ENCODE measurements at regions not wholly inside any gene's neighbourhood (a gene's known extent, or its start where the extent isn't known, plus 50 kb on each side); places are given as distances from the start of the nearest gene placed in this dataset.
"Not testable (repeated sequence)": the region's sequence is repeated elsewhere in the genome, so short reads cannot be mapped to it uniquely, and the experiment has no call there.

DNA sequence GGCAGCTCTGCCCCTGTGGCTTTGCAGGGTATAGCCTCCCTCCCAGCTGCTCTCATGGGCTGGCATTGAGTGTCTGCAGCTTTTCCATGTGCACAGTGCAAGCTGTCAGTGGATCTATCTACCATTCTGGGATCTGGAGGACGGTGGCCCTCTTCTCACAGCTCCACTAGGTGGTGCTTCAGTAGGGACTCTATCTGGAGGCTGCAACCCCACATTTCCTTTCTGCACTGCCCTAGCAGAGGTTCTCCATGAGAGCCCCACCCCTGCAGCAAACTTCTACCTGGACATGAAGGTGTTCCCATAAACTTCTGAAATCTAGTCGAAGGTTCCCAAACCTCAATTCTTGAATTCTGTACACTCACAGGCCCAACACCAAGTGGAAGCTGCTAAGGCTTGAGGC, 292.5 kb downstream of the C11orf87 start:
- in situ Hi-C loops (cut with HindIII; ENCODE audit: low pct_unique_long_range_greater_than_20kb, low sequenced_read_pairs); DNase-seq (ENCODE audit: low read depth, low spot score): not testable (repeated sequence)

DNA sequence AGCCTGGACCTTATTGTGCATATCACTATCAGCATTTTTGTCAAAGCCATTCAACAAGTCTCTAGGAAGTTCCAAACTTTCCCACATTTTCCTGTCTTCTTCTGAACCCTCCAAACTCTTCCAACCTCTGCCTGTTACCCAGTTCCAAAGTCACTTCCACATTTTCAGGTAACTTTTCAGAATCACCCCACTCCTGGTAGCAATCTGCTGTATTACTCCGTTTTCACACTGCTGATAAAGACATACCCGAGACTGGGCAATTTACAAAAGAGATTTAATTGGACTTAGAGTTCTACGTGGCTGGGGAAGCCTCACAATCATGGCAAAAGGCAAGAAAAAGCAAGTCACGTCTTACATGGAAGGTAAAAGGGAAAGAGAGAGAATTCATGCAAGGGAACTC, 293.4 kb downstream of the C11orf87 start:
- in situ Hi-C loops (cut with HindIII; ENCODE audit: low pct_unique_long_range_greater_than_20kb, low sequenced_read_pairs); DNase-seq (ENCODE audit: low read depth, low spot score): not testable (repeated sequence)

DNA sequence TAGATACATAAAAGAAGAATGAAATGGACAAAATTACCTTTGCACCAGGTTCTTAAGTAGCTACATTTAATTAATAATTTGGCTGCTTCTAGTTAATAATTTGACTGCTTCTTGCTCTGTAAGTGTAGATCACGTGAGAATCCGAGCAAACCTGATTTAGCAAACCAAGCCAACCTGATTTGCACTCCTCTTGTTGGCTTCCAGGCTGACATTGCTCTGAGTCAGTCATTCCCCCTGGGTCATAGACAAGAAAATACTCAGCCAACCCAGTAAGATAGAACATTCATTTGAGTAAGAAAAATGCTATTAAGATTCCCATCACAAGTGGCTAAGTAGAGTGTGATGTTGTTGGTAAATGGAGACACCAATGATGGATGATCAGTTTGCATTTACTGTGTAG, 304.1 kb downstream of the C11orf87 start:
- no peak for DNase-seq (ENCODE audit: low read depth, low spot score)
- in situ Hi-C loops (cut with HindIII; ENCODE audit: low pct_unique_long_range_greater_than_20kb, low sequenced_read_pairs): no loop called here

DNA sequence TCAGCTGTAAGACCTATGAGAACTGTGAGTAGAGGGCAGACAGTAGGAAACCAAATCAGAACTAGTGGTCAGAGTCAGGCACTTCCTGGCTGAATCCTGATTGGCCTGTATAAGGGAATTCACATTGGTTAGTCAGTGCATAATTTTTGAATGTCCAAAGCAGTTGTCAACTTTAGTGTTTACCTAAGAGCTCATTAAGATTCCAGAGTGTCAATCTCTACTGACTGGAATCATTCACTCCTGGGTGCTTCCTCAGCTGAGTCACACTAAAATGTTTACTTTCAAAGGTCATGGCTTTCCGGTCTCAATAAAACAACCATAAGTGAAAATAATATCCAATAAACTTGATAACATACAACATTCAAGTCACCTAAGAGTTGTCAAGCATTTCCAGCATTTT, 306.1 kb downstream of the C11orf87 start:
- in situ Hi-C loops (cut with HindIII; ENCODE audit: low pct_unique_long_range_greater_than_20kb, low sequenced_read_pairs): no loop called here
- DNase-seq (ENCODE audit: low read depth, low spot score): no peak

DNA sequence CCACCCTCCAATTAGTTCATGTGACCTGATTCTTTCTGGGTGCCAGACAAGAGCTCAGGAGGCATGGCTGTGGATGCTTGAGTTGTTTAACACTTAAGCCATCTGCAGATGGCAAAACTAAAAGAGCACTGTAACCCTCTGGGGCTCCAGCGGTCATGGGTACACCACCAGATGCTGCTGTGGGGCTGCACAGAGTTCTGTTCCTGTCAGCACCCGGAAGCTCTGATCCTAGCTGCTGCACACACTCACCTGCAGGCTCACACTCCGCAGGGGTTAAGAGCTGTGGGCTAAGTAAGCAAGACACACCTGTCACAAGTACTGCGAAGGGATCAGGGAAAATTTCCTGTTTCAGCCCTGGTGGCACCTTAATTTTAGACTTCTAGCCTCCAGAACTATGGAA, 307.8 kb downstream of the C11orf87 start:
- no peak for DNase-seq (ENCODE audit: low read depth, low spot score)
- in situ Hi-C loops (cut with HindIII; ENCODE audit: low pct_unique_long_range_greater_than_20kb, low sequenced_read_pairs): no loop called here

DNA sequence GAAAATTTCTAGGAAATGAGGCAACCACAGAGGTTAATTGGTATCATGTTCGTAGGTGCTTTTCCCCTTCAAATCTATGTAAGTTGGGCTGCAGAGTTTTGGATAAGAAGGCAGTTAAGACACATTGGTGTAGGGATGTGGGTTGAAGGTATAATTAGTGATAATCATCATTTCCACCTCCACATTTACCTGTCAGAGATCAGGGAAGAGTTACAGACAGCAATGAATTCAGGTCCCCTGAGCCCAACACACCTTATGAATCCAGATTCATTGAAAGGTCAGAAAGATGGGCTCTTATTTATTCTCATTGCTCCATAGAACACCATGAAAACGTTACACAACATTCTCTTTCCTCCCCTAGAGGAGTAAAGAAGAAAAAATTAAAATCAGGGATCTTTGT, 308.7 kb downstream of the C11orf87 start:
- DNase-seq (ENCODE audit: low read depth, low spot score): no peak
- in situ Hi-C loops (cut with HindIII; ENCODE audit: low pct_unique_long_range_greater_than_20kb, low sequenced_read_pairs): no loop called here

DNA sequence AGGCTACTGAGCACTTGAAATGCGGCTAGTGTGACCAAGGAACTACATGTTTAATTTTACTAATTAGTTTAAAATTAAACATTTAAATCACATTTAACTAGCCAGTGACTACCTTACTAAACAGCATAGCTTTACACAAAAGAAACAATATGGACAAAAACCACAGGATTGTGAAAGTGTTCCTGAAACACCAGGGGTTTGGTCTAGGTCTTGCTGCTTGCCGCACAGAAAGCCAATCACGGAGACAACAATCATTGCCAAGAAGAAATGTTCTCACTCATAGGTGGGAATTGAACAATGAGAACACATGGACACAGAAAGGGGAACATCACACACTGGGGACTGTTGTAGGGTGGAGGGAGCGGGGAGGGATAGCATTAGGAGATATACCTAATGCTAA, 309.5 kb downstream of the C11orf87 start:
- in situ Hi-C loops (cut with HindIII; ENCODE audit: low pct_unique_long_range_greater_than_20kb, low sequenced_read_pairs): no loop called here
- DNase-seq (ENCODE audit: low read depth, low spot score): no peak

DNA sequence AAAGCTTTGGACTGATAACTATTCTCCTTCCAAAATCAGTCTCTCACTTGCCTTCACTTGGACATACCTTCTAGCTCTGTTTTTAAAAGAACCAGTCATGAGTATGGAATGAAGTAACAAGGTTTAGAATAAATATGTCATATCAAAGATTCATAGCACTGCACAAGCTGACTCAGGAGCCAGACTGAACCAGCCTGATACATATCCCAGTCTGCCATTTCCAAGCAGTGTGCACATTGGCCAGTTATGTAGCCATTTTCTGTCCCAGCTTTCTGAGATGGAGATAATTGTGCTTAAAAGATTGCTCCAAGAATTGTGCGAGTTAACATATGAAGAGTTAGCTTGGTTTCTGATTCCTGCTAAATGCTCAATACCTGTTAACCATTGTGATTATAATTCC, 311.3 kb downstream of the C11orf87 start:
- in situ Hi-C loops (cut with HindIII; ENCODE audit: low pct_unique_long_range_greater_than_20kb, low sequenced_read_pairs): no loop called here
- DNase-seq (ENCODE audit: low read depth, low spot score): no peak

DNA sequence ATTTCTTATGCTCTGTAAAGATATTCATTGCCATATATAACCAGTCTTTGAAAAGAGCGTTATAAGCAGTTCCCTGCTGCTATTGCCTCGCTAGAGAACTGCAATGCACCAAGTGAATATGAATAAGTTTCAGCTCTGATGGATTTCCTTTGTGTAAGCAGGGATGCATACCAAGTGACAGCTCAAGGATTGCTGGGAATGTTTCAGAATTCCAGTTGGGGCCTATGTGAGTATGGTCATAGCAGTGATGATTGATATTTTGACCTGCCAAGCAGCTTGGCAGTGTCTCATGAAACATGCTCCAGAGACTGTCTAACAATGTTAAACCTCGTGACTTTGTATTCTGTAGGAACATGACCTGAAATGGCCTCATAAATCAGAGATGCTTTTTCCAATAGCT, 312.6 kb downstream of the C11orf87 start:
- in situ Hi-C loops (cut with HindIII; ENCODE audit: low pct_unique_long_range_greater_than_20kb, low sequenced_read_pairs): no loop called here
- DNase-seq (ENCODE audit: low read depth, low spot score): no peak

DNA sequence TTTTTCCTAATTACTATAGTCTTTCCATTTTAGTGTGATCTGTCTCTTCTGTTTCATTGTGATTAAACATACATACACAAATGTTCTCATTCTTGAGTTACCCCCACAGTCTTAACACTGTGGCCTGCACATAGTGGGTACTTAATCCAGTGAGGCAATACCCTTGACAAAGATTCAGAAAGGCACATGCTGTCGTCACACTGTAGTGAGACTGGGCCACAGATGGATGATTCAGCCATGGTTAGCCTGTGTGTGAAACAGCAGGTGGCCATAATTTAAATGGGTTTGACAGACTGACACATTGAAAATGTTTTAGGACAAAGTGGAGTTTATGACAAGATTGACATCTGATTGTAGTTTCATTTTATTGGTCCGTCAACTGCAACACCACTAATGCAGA, 313.1 kb downstream of the C11orf87 start:
- in situ Hi-C loops (cut with HindIII; ENCODE audit: low pct_unique_long_range_greater_than_20kb, low sequenced_read_pairs): no loop called here
- no peak for DNase-seq (ENCODE audit: low read depth, low spot score)

DNA sequence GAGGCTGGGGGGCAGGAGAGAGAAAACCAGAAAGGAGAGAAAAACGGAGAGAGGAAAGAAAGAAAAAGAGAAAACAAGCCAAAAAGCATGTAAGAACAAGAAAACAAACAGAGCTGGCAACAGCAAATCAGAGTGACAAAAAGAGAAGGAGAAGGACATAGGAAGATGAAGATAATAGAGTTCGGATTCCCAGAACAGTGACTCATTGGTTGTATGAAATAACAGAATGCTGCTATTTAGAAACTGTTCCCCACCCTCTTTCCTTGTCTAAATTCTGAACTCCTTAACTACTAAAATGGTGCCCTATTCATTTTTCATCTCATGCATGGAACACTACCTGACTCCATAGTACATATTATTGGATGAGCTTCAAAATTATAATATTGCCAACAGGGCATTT, 317.4 kb downstream of the C11orf87 start:
- in situ Hi-C loops (cut with HindIII; ENCODE audit: low pct_unique_long_range_greater_than_20kb, low sequenced_read_pairs): no loop called here
- DNase-seq (ENCODE audit: low read depth, low spot score): no peak

DNA sequence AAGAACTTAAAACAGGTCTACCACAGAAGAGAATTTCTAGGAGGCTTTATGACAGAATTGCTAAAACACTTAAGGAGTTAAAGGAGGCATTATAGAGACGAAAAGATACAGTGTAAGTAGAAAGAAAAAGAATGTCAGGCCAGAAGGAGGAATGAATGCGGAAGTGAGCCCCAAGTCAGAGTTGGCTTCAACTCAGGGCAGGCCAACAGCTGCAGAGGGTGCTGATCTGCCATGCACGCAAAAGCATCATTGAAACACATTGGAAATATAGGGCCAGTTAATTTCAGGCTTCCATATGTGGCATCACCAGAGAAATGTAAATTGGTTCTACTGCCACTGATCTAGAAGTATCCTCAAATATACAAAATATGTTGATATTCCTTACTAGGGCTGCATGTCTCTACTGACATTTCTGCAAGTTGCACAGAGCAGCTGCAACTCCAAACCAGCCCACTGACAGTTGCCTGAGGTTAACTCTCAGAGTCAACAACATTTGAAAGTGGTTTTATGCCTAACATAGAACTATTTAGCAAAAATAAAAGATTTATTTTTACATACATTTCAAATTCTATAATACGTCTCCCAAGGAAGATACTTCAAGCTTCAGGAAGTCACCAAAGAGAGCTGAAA, 324.1 kb downstream of the C11orf87 start:
- no peak for DNase-seq (ENCODE audit: low read depth, low spot score)
- in situ Hi-C loops (cut with HindIII; ENCODE audit: low pct_unique_long_range_greater_than_20kb, low sequenced_read_pairs): no loop called here

DNA sequence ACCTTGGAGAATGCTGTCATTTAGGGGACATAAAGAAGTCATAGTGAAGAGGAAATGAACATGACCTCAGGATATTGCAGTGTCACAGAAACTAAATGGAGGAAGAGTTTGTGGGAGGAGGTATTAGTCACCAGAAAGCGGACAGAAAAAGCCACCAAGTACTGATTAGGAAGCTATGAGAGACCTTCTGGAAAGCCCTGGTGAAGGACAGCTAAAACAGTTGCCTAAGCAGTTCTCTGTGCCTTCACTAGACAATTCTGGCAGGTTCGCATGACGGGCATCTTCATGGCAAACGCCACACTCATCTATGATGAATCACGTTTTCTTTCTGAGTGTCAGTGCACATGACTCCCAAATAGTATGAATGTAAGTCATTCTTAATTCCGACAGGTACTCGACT, 325.8 kb downstream of the C11orf87 start:
- DNase-seq (ENCODE audit: low read depth, low spot score): no peak

DNA sequence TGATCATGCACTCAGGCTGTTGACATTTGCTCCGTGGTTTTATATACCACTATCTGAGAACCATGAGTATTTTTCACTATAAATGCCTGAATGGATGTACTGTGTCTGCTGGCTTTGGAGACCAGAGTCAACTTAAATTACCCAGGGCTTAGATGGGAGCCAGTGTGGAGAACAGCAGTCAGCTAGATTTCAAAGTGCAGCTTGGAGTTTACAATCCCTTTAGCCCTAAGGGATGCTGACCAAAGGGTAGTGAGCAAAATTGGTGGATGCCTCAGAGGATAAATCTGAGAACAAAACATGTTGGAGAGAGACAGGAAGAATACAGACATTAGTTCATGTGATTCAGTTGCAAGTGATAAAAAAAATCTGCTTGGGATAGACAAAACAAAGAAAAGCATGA, 327.5 kb downstream of the C11orf87 start:
- DNase-seq (ENCODE audit: low read depth, low spot score): no peak

More for the DNA sequence above, 325.8 kb downstream of the C11orf87 start:
- in situ Hi-C loops (cut with HindIII; ENCODE audit: low pct_unique_long_range_greater_than_20kb, low sequenced_read_pairs): no loop called here

DNA sequence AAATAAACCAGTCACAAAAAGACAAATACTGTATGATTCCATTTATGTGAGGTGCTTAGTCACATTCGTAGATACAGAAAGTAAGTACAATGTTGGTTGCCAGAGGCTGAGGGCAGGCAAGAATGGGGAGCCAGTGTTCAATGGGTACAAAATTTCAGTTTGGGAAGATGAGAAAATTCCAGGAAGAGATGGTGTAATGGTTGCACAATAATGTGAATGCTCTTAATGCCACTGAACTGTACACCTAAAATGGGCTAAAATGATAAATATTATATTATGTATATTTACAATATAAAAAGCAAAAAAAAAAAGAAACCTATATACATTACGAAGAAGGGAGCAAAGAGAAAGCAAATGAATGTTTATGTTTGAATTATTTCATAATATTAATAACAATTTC, 329.0 kb downstream of the C11orf87 start:
- DNase-seq (ENCODE audit: low read depth, low spot score): no peak
- in situ Hi-C loops (cut with HindIII; ENCODE audit: low pct_unique_long_range_greater_than_20kb, low sequenced_read_pairs): no loop called here

More for the DNA sequence above, 327.5 kb downstream of the C11orf87 start:
- in situ Hi-C loops (cut with HindIII; ENCODE audit: low pct_unique_long_range_greater_than_20kb, low sequenced_read_pairs): no loop called here

DNA sequence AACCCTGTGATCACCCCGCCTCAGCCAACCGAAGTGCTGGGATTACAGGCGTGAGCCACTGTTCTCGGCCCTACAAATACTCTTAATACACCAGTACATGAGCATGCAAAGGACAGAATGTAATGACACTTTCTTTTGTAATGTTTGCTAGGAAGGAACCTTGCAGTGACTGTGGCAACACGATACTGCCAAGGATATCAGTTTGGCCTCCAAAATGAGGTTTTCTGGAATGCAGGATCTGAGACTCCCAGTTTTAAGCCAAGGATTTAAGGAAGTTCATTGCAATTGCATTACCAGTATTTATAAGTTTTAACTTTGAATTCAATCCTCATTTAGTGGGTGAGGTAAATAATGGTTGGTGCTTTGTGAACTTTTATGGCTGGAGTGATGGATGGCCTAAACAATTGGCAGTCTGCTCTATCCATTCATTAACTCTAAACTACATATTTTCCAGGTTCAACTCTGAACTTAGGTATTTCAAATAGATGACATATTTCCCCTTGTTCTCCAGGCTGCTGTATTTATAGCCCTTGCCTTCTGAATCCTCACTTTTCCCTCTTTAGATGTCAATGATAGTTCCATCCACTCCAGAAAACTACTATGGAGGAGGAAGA, 330.3 kb downstream of the C11orf87 start:
- in situ Hi-C loops (cut with HindIII; ENCODE audit: low pct_unique_long_range_greater_than_20kb, low sequenced_read_pairs): no loop called here
- DNase-seq (ENCODE audit: low read depth, low spot score): no peak

DNA sequence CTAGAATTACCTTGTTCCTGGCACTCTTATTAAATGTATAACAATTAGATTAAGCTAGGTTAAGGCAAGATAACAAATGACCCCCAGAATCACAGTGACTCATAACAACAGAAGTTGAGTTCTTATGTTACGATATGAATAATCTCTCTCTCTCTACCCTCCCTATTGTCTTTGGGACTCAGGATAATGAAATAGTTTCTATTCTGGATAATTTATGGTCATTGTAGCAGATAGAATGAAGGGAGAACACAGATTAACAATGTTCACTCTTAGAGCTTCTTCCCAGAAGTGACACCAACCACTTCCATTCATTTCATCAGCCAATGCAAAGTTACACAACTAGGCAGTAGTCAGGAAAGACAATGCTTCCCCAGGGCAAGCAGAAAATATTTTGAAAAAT, 334.5 kb downstream of the C11orf87 start:
- in situ Hi-C loops (cut with HindIII; ENCODE audit: low pct_unique_long_range_greater_than_20kb, low sequenced_read_pairs): no loop called here
- no peak for DNase-seq (ENCODE audit: low read depth, low spot score)

DNA sequence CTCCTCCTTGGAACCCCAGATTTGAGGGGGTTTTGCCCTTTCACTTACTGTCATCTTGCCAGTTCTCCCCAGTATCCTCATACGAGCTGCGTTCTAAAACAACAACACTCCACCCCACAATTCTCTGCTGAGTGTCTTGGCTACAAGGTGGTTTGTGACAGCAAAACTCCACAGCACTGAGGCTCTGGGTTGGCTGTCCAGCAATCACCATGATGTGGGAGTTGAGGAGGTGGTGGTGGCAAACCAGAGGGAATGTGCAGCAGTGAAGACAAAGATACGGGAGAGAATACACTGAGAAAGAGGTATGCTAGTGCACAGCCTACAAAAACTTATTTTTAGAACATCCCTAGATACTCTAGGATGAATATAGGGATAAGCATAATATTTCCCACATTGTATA, 335.0 kb downstream of the C11orf87 start:
- in situ Hi-C loops (cut with HindIII; ENCODE audit: low pct_unique_long_range_greater_than_20kb, low sequenced_read_pairs): no loop called here
- DNase-seq (ENCODE audit: low read depth, low spot score): no peak

DNA sequence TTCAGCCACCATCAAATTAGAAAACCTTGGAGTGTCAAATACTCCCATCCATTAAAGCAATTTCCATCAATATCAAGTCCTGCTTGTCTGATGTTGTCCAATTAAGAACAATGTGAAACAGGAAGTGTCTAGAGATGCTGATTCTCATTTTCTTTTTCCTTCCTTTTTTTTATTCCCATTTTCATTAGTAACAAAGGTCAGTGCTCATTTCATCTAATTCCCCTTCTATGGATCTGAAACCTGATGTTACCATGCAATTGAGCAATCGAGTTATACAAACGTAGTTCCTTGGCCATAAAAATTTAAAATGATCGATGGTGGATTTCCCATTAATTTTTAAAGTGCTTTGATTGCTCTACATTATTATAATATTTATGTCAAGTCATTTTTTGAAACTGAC, 330.6 kb upstream of the ZC3H12C start:
- no peak for DNase-seq (ENCODE audit: low read depth, low spot score)
- in situ Hi-C loops (cut with HindIII; ENCODE audit: low pct_unique_long_range_greater_than_20kb, low sequenced_read_pairs): no loop called here

All from SK-MEL-5 (cell line).